Lung (tissue), 11 donors: ENCODE measurements at regions not wholly inside any gene's neighbourhood (a gene's known extent, or its start where the extent isn't known, plus 50 kb on each side); places are given as distances from the start of the nearest gene placed in this dataset.

Experiments used
- ATAC-seq: fragments of 200-7000 bp; cut with Tn5 transposase; one replicate; pipeline ENCODE4 v1.9.1; 2020; ENCODE audit warnings: moderate number of reproducible peaks; ENCODE audit not compliant: insufficient read depth, low FRiP score
- DNase-seq, 3 donors: peaks; one replicate each; pipeline ENCODE4 v3.0.0-alpha.2; 2013 to 2017
- H3K27ac ChIP-seq, 2 donors: one replicate each; pipeline ENCODE4 v1.5.1; 2013; ENCODE audit warnings: mild to moderate bottlenecking in 2 of 2, moderate library complexity in 2 of 2, control low read depth in 1 of 2, inconsistent platforms in 1 of 2, low read depth in 1 of 2, low read length in 1 of 2
- H3K27me3 ChIP-seq, 3 donors: one replicate each; pipeline ENCODE4 v1.5.1; 2013; ENCODE audit warnings: low read length in 2 of 3; ENCODE audit not compliant: control insufficient read depth in 3 of 3, insufficient read depth in 3 of 3
- H3K36me3 ChIP-seq, 4 donors: one replicate each; pipeline ENCODE4 v1.5.1; 2013; ENCODE audit warnings: low read length in 4 of 4, mild to moderate bottlenecking in 1 of 4, moderate library complexity in 1 of 4; ENCODE audit not compliant: control insufficient read depth in 4 of 4, insufficient read depth in 4 of 4
- H3K4me1 ChIP-seq, 5 donors: one replicate each; pipeline ENCODE4 v1.5.1; 2013; ENCODE audit warnings: low read length in 5 of 5, mild to moderate bottlenecking in 2 of 5, moderate library complexity in 1 of 5; ENCODE audit not compliant: control insufficient read depth in 5 of 5, insufficient read depth in 5 of 5
- H3K4me3 ChIP-seq: one replicate; pipeline ENCODE4 v1.5.1; 2013; ENCODE audit warnings: mild to moderate bottlenecking, control low read depth, moderate library complexity
- H3K9ac ChIP-seq, 2 donors: one replicate each; pipeline ENCODE4 v1.5.1; 2013; ENCODE audit warnings: low read length in 2 of 2, control low read depth in 1 of 2; ENCODE audit not compliant: insufficient read depth in 1 of 2
- H3K9me3 ChIP-seq, 4 donors: one replicate each; pipeline ENCODE4 v1.5.1; 2013; ENCODE audit warnings: low read length in 3 of 4, mild to moderate bottlenecking in 1 of 4, moderate library complexity in 1 of 4; ENCODE audit not compliant: control insufficient read depth in 4 of 4, insufficient read depth in 3 of 4
- CTCF ChIP-seq: IDR thresholded peaks from 2 replicates; pipeline ENCODE4 v1.5.1; 2012; ENCODE audit warnings: mild to moderate bottlenecking; ENCODE audit errors: control extremely low read depth, extremely low read depth
- WGBS, 2 donors: extraction: QIAGEN DNeasy Blood & Tissue Kit; methylation state at CpG; one replicate each; pipeline ENCODE4 v1.1.7; 2013; 5-methylcytosine and 5-hydroxymethylcytosine counted together
- donor health status: control.
- donor health status: control.
- donor health status: Bipolar disorder and iron deficiency.
- donor health status: healthy.
- donor health status: DM: yes; HTN: yes; CAD: no.

GRCh38 chr4:38466401-38466800 is 197.6 kb upstream of the KLF3 start:
- DNase-seq, result no peak
- no peak for ATAC-seq
- H3K4me1 ChIP-seq, result peaks cover 0 to 3% (median 0%) of the 10 kb centered on the region in 5 donors
- H3K9me3 ChIP-seq, result peaks cover 0 to 5% (median 0%) of the 10 kb centered on the region in 4 donors
- no peak overlapping the region for H3K27ac ChIP-seq
- TF ChIP-seq CTCF, result no peak
- no peaks in the 10 kb centered on the region for H3K27me3 ChIP-seq
- no peak overlapping the region for H3K9ac ChIP-seq
- H3K36me3 ChIP-seq, result no peaks in the 10 kb centered on the region
- WGBS, 2 donors, result 93 to 99% methylated on average over 1 of the region's 1 CpG
- H3K4me3 ChIP-seq, result no peak overlapping the region

GRCh38 chr4:38467296-38467695 is 196.7 kb upstream of the KLF3 start:
- TF ChIP-seq CTCF, result no peak
- peaks cover 0 to 7% (median 0%) of the 10 kb centered on the region in 4 donors for H3K9me3 ChIP-seq
- H3K4me1 ChIP-seq, result peaks cover 0 to 3% (median 0%) of the 10 kb centered on the region in 5 donors
- 98 to 100% methylated on average over 1 of the region's 1 CpG for WGBS, 2 donors
- no peak overlapping the region for H3K27ac ChIP-seq
- no peak overlapping the region for H3K9ac ChIP-seq
- ATAC-seq (no peak), DNase-seq (no peak)
- no peaks in the 10 kb centered on the region for H3K27me3 ChIP-seq
- no peak overlapping the region for H3K4me3 ChIP-seq
- no peaks in the 10 kb centered on the region for H3K36me3 ChIP-seq

- Histone ChIP-seq H3K9me3 (peaks cover 0 to 7% (median 0%) of the 10 kb centered on the region in 4 donors), H3K4me3 (no peak overlapping the region), H3K27ac (no peak overlapping the region), H3K9ac (no peak overlapping the region), H3K4me1 (no peaks in the 10 kb centered on the region), H3K36me3 (no peaks in the 10 kb centered on the region), H3K27me3 (no peaks in the 10 kb centered on the region)
- no peak for ATAC-seq
- 76 to 86% methylated on average over 3 of the region's 3 CpGs for WGBS, 2 donors
- DNase-seq, result no peak
- TF ChIP-seq CTCF, result no peak
These were observed 195.6 kb upstream of the KLF3 start for GRCh38 chr4:38468339-38468866.

GRCh38 chr4:38469410-38469809 is 194.6 kb upstream of the KLF3 start:
- H3K9me3 ChIP-seq, result peaks cover 0 to 7% (median 0%) of the 10 kb centered on the region in 4 donors
- H3K9ac ChIP-seq, result no peak overlapping the region
- DNase-seq (no peak), ATAC-seq (no peak)
- no peaks in the 10 kb centered on the region for H3K36me3 ChIP-seq
- H3K27me3 ChIP-seq, result no peaks in the 10 kb centered on the region
- no peak overlapping the region for H3K4me3 ChIP-seq
- 92 to 96% methylated on average over 3 of the region's 3 CpGs for WGBS, 2 donors
- TF ChIP-seq CTCF, result no peak
- no peaks in the 10 kb centered on the region for H3K4me1 ChIP-seq
- no peak overlapping the region for H3K27ac ChIP-seq
